ENCODE measurements at regions not wholly inside any gene's neighbourhood (a gene's known extent, or its start where the extent isn't known, plus 50 kb on each side); places are given as distances from the start of the nearest gene placed in this dataset.

DNA sequence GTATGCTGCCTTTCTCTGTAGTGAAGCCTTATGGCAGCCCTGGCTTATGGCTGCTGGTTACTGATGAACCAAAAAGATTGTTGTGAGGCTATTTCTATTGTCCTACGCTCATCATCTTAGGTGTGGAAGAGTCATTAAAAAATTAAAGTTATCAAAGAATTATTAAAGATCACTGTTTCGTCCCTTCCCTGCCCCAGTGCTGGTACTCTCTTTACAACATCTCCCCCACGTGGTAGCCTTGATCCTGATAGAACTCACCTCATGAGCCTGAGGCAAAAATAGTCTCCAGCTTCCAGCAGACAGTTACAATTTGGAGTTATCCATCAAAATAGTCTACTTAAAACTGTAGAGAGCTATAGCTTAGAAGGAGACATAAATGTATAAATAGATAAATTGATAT, 201.5 kb downstream of the S1PR1 start:
- TF ChIP-seq EZH2 (IDR thresholded peaks at IDR 0.05; ENCODE audit: borderline replicate concordance, low read length): no peak
- TF ChIP-seq, protein P1, sequence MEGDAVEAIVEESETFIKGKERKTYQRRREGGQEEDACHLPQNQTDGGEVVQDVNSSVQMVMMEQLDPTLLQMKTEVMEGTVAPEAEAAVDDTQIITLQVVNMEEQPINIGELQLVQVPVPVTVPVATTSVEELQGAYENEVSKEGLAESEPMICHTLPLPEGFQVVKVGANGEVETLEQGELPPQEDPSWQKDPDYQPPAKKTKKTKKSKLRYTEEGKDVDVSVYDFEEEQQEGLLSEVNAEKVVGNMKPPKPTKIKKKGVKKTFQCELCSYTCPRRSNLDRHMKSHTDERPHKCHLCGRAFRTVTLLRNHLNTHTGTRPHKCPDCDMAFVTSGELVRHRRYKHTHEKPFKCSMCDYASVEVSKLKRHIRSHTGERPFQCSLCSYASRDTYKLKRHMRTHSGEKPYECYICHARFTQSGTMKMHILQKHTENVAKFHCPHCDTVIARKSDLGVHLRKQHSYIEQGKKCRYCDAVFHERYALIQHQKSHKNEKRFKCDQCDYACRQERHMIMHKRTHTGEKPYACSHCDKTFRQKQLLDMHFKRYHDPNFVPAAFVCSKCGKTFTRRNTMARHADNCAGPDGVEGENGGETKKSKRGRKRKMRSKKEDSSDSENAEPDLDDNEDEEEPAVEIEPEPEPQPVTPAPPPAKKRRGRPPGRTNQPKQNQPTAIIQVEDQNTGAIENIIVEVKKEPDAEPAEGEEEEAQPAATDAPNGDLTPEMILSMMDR (IDR thresholded peaks at IDR 0.05; ENCODE audit: low read length): peak; percentile 57
